C4-2B (cell line): ENCODE measurements at regions not wholly inside any gene's neighbourhood (a gene's known extent, or its start where the extent isn't known, plus 50 kb on each side); places are given as distances from the start of the nearest gene placed in this dataset.

Source experiments
- ZFX ChIP-seq: fragments of 450-650 bp; IDR thresholded peaks from 2 replicates; pipeline ENCODE4 v1.6.1; 2017
- TF ChIP-seq, protein P1 (sequence below): fragments of 450-650 bp; conservative IDR thresholded peaks from 2 replicates; pipeline ENCODE4 v1.5.1; 2017; ENCODE audit warnings: mild to moderate bottlenecking

- TF ChIP-seq, protein P1, sequence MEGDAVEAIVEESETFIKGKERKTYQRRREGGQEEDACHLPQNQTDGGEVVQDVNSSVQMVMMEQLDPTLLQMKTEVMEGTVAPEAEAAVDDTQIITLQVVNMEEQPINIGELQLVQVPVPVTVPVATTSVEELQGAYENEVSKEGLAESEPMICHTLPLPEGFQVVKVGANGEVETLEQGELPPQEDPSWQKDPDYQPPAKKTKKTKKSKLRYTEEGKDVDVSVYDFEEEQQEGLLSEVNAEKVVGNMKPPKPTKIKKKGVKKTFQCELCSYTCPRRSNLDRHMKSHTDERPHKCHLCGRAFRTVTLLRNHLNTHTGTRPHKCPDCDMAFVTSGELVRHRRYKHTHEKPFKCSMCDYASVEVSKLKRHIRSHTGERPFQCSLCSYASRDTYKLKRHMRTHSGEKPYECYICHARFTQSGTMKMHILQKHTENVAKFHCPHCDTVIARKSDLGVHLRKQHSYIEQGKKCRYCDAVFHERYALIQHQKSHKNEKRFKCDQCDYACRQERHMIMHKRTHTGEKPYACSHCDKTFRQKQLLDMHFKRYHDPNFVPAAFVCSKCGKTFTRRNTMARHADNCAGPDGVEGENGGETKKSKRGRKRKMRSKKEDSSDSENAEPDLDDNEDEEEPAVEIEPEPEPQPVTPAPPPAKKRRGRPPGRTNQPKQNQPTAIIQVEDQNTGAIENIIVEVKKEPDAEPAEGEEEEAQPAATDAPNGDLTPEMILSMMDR: no peak
- no peak for TF ChIP-seq ZFX
Measured at GRCh38 chr3:72542781-72543180, 305.5 kb downstream of the SHQ1 start.
